ENCODE measurements at regions not wholly inside any gene's neighbourhood (a gene's known extent, or its start where the extent isn't known, plus 50 kb on each side); places are given as distances from the start of the nearest gene placed in this dataset.
"Not testable (repeated sequence)": the region's sequence is repeated elsewhere in the genome, so short reads cannot be mapped to it uniquely, and the experiment has no call there.

DNA sequence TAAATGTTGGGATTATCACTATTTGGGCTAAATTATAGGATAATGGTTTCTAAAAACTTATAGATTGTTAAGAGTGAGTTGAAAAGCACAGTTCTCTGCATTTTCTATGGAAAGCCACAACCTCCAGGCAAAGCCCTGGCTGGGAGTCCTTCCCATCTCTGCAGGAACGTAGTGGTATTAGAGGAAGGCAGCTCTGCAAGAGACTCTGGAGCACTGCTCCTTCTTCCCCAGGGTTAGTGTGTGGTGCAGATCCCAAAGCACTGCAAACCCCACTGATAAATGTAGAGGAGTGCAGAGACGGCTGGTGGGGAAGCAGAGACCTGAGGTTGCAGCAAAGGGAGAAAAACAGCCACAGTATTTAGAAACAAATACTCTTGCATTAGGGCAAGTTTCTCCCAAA lies 225.3 kb downstream of the TINAG start:
- TF ChIP-seq, protein P1, sequence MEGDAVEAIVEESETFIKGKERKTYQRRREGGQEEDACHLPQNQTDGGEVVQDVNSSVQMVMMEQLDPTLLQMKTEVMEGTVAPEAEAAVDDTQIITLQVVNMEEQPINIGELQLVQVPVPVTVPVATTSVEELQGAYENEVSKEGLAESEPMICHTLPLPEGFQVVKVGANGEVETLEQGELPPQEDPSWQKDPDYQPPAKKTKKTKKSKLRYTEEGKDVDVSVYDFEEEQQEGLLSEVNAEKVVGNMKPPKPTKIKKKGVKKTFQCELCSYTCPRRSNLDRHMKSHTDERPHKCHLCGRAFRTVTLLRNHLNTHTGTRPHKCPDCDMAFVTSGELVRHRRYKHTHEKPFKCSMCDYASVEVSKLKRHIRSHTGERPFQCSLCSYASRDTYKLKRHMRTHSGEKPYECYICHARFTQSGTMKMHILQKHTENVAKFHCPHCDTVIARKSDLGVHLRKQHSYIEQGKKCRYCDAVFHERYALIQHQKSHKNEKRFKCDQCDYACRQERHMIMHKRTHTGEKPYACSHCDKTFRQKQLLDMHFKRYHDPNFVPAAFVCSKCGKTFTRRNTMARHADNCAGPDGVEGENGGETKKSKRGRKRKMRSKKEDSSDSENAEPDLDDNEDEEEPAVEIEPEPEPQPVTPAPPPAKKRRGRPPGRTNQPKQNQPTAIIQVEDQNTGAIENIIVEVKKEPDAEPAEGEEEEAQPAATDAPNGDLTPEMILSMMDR (IDR thresholded peaks at IDR 0.05): no peak
- TF ChIP-seq ZFX (IDR thresholded peaks at IDR 0.05; ENCODE audit: borderline replicate concordance): no peak

DNA sequence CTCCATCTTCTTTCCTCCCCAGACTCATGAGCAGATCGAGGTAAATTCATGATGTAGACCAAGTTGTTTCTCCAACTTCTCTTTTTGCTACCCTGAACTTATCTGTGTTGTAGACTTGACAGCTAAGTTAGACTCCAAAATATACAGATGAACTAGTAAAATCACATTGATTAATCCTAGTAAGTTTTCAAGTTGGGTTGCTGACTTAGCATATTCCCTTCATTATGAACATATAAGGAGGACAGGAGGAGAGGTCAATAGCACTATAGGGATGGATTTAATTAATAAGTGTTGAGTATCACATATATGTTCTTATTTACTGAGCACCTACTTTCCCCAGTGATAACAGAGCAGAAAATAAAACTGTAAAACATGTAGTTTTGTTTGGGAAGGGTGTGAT lies 227.3 kb downstream of the TINAG start:
- TF ChIP-seq ZFX (IDR thresholded peaks at IDR 0.05; ENCODE audit: borderline replicate concordance): no peak
- TF ChIP-seq, protein P1 (IDR thresholded peaks at IDR 0.05): no peak
- H3K27ac ChIP-seq: no peak overlapping the region

More for the DNA sequence above, 225.3 kb downstream of the TINAG start:
- no peak overlapping the region for H3K27ac ChIP-seq

DNA sequence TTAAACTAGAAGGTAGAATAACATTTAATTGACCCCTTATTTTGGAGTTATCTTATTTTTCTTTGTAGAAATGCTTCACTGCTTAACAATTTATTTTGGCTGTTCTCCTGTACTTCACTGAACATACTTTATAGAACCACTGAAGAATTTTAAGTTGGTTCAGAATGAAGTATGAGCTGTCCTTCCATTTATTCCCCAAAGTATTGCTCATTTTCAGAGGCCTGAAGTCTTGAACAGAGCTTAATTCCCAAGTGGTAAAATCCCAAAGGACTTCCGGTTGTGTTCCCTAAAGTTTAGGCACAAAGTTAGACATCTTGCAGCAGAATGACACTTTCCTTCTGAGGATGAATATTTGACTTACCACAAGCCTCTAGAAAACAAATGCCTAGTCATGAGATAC lies 233.3 kb downstream of the TINAG start:
- H3K27ac ChIP-seq: no peak overlapping the region
- no peak for TF ChIP-seq ZFX (IDR thresholded peaks at IDR 0.05; ENCODE audit: borderline replicate concordance)
- TF ChIP-seq, protein P1 (IDR thresholded peaks at IDR 0.05): no peak

DNA sequence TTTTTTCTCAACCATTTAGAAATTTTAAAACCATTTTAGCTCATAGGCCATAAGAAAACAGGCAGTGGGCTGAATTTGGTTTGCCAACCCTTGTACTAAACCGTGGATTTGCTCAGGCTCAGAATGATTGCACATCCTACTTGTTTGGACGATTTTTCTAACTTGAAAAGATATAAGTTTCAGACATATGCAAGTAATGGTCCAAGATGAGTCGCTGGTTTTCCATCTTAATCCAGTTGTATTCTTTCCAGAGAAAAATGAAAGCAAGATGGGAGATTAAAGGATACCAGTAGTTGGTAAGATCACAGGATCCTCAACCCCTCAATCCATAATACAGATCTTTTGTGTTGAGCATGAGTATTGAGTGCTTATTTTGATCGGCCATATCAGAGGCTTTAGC lies 250.9 kb downstream of the TINAG start:
- no peak overlapping the region for H3K27ac ChIP-seq
- TF ChIP-seq, protein P1 (IDR thresholded peaks at IDR 0.05): no peak
- no peak for TF ChIP-seq ZFX (IDR thresholded peaks at IDR 0.05; ENCODE audit: borderline replicate concordance)

DNA sequence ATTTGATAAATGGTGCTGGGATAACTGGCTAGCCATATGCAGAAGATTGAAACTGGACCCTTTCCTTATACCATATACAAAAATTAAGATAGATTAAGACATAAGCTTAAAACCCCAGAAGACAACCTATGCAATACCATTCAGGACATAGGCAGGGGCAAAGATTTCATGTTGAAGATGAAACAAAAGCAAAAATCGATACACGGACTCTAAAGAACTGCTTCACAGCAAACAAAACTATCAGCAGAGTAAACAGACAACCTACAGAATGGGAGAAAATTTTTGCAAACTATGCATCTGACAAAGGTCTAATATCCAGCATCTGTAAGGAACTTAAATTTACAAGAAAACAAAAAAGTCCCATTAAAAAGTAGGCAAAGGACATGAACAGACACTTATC lies 255.9 kb downstream of the TINAG start:
- H3K27ac ChIP-seq: not testable (repeated sequence)

DNA sequence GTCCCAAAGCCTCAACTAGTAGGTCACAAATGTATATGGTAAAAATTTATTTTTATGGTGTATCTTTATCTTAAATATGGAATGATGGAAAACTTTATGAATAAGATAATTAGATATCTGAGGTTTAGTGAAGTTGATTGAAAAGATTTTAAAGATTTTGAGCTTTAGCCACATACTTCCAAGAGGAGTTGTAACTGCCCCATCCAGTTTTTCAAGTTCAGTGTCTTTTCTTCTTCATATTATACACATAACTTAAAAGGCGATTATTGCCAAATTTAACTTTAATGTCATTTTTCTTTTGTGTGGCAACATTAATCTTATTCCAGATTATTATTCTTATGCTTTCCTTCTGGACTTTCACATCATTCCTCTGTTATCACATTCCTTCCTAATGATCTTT lies 266.4 kb downstream of the TINAG start:
- H3K27ac ChIP-seq: no peak overlapping the region
- TF ChIP-seq, protein P1 (IDR thresholded peaks at IDR 0.05): no peak
- no peak for TF ChIP-seq ZFX (IDR thresholded peaks at IDR 0.05; ENCODE audit: borderline replicate concordance)

DNA sequence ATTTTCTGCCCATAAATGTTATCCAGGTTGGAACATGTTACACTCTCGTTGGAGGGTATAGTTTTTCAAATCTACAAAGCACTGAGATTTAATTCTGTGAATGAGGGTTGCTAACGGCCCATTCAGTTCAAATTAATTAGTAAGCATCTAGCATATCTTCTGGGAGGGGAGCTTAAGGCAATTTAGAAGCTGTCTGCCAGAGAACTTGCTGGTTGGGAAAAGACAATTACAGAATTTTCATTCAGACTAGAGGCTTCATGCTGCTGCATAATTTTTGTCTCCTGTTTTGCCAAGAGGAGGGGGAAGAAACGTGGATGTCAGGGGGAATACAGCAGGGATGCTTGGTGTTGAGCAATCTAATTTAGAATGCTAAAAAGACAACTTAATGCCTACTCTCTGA lies 268.3 kb upstream of the FAM83B start:
- H3K27ac ChIP-seq: no peak overlapping the region
- TF ChIP-seq, protein P1 (IDR thresholded peaks at IDR 0.05): no peak
- TF ChIP-seq ZFX (IDR thresholded peaks at IDR 0.05; ENCODE audit: borderline replicate concordance): no peak

DNA sequence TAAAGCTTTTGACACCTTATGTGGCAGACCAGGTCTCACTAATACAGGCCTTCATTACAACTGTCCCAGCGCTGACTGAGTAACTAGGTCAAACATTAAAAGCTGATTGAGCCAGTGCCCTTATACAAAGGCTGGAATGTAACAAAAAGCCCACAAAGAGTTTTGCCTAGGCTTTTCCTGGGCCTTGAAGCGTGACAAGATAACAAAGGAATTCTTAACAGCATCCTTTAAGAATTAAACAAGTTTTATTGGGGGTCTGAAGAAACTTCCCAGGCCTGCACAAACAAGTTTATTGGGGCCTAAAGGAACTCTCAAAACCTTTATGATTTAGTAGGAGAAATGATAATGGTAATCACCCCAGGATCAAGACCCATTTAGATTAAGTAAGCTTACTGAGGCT lies 267.6 kb upstream of the FAM83B start:
- no peak overlapping the region for H3K27ac ChIP-seq
- TF ChIP-seq, protein P1 (IDR thresholded peaks at IDR 0.05): no peak
- no peak for TF ChIP-seq ZFX (IDR thresholded peaks at IDR 0.05; ENCODE audit: borderline replicate concordance)

Data from 22Rv1 (cell line).